ENCODE measurements at regions not wholly inside any gene's neighbourhood (a gene's known extent, or its start where the extent isn't known, plus 50 kb on each side); places are given as distances from the start of the nearest gene placed in this dataset.

DNA sequence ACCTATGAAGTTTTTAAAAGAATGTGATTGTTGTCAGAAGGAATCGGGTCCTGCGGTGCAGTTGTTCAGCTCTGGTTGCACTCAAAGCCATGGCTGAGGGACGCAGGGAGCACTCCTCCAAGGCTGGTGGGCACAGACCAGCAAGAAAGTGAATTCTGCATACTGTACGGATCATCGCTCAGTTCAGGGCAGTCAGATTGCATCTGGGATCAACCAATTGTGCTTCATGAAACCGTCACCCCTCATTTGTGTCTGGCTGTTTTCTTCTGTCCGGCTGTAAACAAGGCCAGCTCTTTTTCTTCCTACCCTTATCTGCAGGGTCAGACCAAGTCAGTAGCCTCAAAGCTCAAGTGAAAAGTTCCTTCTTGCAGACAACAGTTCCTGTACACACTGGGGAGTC lies 478.3 kb downstream of the TFAP2A start:
- TF ChIP-seq, protein P1, sequence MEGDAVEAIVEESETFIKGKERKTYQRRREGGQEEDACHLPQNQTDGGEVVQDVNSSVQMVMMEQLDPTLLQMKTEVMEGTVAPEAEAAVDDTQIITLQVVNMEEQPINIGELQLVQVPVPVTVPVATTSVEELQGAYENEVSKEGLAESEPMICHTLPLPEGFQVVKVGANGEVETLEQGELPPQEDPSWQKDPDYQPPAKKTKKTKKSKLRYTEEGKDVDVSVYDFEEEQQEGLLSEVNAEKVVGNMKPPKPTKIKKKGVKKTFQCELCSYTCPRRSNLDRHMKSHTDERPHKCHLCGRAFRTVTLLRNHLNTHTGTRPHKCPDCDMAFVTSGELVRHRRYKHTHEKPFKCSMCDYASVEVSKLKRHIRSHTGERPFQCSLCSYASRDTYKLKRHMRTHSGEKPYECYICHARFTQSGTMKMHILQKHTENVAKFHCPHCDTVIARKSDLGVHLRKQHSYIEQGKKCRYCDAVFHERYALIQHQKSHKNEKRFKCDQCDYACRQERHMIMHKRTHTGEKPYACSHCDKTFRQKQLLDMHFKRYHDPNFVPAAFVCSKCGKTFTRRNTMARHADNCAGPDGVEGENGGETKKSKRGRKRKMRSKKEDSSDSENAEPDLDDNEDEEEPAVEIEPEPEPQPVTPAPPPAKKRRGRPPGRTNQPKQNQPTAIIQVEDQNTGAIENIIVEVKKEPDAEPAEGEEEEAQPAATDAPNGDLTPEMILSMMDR (IDR thresholded peaks at IDR 0.05; ENCODE audit: insufficient read depth, low read depth, low read length), result no peak
- TF ChIP-seq EZH2 (IDR thresholded peaks at IDR 0.05; ENCODE audit: insufficient read depth, low read length), result no peak
